Esophagus squamous epithelium (tissue), 4 donors: ENCODE measurements at regions not wholly inside any gene's neighbourhood (a gene's known extent, or its start where the extent isn't known, plus 50 kb on each side); places are given as distances from the start of the nearest gene placed in this dataset.

ENCODE experiments used
- CTCF ChIP-seq, 6 experiments: fragments of 450-650 bp in 4 of 6; fragments of 200-600 bp in 2 of 6; sonication (generic) in 2 of 6; IDR thresholded peaks; one replicate each; pipeline ENCODE4 v1.5.1; 2016 to 2019; ENCODE audit warnings: antibody characterized with exemption in 6 of 6, mild to moderate bottlenecking in 4 of 6, moderate library complexity in 4 of 6
- POLR2A ChIP-seq, 4 donors: fragments of 450-650 bp; IDR thresholded peaks; one replicate each; pipeline ENCODE4 v1.6.1; 2017; ENCODE audit warnings: antibody characterized with exemption in 4 of 4, mild to moderate bottlenecking in 4 of 4, moderate library complexity in 3 of 4

- no peak for TF ChIP-seq POLR2A (IDR thresholded peaks at IDR 0.05)
- no peak for TF ChIP-seq CTCF (IDR thresholded peaks at IDR 0.05)
These were observed 146.6 kb downstream of the KLF12 start for GRCh38 chr13:73987618-73988017.
